GM21528 (cell line): ENCODE measurements at regions not wholly inside any gene's neighbourhood (a gene's known extent, or its start where the extent isn't known, plus 50 kb on each side); places are given as distances from the start of the nearest gene placed in this dataset.

Source experiments
- ATAC-seq: cut with Tn5 transposase; IDR thresholded peaks from one replicate; pipeline ENCODE4 v1.9.1; 2021; ENCODE audit warnings: mild to moderate bottlenecking, moderate library complexity; ENCODE audit not compliant: unreplicated experiment, low FRiP score

DNA sequence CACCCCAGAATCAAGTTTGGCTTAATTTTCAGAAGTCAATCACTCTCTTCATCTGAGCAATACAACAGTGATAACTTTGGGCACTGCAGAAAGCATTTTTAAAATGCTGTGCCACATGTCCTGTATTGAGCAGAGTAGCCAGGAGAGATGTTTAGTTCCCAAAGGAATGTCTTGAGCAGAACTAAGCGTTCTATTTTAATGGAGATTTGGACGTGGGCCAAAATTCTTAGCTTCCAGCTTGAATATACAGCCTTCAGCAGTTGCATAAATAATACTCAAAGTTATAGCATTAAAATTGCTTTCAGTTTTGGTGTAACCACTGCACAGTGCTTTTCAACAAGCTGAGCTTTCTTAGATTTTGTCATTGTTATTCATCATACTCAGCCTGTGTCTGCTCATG, 679.2 kb downstream of the NLGN4X start:
- ATAC-seq = no peak

GRCh38 chrX:5537098-5537497, 691.6 kb downstream of the NLGN4X start:
- ATAC-seq = no peak

DNA sequence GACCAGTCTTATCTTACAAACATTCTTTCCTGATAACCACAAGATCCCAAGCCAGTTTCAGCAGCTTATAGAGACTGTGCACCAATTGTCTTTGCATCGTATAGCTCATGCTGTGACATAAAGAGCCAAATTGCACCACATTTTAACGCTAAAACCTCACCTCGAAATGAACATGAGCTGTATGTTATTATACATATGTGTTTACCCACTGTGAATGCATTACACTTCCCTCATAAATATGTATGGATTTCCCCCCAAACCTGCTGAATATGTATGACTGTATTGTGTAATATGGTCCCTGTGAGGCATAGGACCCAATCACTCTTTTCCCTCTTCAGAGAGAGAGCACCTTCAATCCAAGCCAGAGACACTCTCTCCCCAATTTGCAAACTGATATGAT, 692.4 kb downstream of the NLGN4X start:
- no peak for ATAC-seq

DNA sequence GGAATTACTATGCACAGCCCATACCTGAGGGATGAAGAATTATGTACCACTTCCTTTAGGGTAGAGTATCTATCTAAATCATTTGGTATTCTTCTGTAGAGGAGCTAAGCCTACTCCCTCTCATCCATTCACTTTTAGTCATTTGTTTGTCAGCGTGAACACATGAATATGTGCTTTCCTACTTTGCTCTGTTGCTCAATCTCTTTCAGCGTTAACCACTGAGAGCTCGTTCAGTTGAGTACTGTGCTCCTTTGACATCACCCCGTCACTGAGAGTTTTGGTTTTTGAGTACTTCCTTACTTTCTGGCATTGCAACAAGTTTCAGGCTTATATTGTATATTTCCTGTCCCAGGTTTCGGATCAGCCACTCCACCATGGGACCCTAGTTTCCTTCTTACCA, 700.6 kb downstream of the NLGN4X start:
- ATAC-seq = no peak

DNA sequence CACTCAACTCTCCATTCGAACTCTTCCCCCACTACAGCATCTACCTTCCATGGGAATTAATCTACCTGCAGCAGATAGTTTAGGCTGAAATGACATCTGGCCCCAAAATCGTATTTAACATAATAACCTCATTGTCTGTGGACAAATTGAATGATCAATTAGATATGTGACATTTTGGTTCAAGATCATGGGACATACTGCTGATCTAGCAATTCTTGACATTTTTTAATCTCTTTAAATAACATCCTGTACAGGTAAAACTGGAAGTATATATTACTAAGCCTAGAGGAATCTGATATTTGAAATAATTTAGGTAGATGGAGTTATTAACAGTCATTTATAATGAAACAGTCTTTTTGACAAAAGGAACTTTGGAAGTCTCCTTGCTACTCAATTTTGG, 702.5 kb downstream of the NLGN4X start:
- ATAC-seq = no peak

- no peak for ATAC-seq
These were observed 737.7 kb downstream of the NLGN4X start for GRCh38 chrX:5490786-5491563.

DNA sequence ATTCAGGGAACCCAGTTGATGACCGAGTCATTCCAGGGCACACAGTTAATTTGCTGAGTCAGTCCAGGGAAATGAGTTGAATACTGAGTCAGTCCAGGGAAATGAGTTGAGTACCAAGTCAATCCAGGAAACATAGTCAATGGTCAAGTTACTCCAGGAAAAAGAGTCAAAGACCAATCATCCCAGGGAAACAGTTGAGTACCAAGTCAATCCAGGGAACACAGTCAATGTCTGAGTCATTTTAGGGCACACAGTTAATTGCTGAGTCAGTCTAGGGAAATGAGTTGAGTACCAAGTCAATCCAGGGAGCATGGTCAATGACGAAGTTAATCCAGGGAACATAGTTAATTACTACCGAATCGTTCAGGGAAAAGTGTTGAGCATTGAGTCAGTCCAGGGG, 754.4 kb downstream of the NLGN4X start:
- ATAC-seq = no peak

GRCh38 chrX:5458300-5458842, 770.3 kb downstream of the NLGN4X start:
- no peak for ATAC-seq

GRCh38 chrX:5449323-5449722, 779.3 kb downstream of the NLGN4X start:
- no peak for ATAC-seq

GRCh38 chrX:5431823-5432222, 796.8 kb downstream of the NLGN4X start:
- ATAC-seq = no peak

DNA sequence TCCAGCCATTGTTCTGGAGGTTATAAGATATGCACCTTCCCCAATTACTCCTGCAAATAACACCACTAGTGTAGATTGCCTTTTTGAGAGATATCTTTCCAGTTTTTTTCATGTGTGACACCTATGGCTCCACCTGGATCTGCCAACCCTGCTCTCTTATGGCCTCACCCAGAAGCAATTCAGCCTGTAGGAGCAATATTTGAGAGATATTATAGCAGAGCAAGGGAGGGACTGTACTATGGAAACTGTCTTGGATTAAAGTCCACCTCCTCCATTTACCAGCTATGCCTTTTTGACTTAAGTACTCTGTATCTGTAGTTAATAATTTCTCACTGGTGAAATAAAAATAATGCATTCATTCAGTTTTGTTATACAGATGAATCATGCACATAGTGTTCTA, 803.5 kb downstream of the NLGN4X start:
- ATAC-seq = no peak

- no peak for ATAC-seq
These were observed 811.3 kb downstream of the NLGN4X start for GRCh38 chrX:5417381-5417780.

DNA sequence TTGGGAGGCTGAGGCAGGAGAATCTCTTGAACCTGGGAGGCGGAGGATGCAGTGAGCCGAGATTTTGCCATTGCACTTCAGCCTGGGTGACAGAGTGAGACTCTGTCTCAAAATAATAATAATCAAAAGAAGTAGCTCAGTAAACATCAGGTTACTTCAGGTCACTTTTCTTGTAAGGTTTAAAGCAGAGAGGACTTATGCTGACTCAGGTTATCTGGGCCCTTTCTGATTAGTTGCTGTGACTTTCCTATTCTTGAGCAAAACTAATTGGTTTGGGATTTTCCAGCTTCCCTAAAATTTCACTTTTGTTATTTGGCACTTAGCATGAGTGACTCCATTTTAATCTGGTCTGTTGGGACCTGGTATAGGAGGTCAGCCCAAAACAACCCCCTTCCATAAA, 812.9 kb downstream of the NLGN4X start:
- ATAC-seq = no peak

- ATAC-seq = no peak
These were observed 819.6 kb downstream of the NLGN4X start for GRCh38 chrX:5409106-5409505.

GRCh38 chrX:5402461-5402860, 826.2 kb downstream of the NLGN4X start:
- no peak for ATAC-seq

GRCh38 chrX:5399403-5399802, 829.3 kb downstream of the NLGN4X start:
- no peak for ATAC-seq

- no peak for ATAC-seq
These were observed 831.3 kb downstream of the NLGN4X start for GRCh38 chrX:5397409-5397808.

DNA sequence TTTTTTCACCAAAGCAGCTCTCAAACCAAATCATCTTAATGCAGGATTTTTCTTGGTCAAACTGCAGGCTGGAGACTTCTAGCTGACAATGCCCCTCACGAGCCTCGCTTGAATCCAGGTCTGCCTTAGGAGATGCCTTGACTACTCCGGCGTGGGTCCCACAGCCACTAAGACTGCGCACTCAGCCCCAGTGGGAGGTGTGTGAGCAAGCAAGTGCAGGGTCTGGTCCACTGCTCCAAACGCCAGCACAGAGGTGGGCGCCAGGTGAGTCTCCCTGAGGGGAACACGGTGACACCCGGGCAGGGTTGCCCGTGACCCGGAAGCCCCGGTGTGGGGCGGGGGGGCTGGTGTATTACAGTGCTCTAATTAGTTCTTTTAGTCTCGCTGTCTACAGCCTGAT, 838.3 kb downstream of the NLGN4X start:
- ATAC-seq = no peak

- no peak for ATAC-seq
These were observed 840.6 kb downstream of the NLGN4X start for GRCh38 chrX:5388087-5388486.

- ATAC-seq = no peak
These were observed 848.2 kb downstream of the NLGN4X start for GRCh38 chrX:5380426-5380825.

- no peak for ATAC-seq
These were observed 886.8 kb downstream of the NLGN4X start for GRCh38 chrX:5341902-5342301.

- no peak for ATAC-seq
These were observed 891.5 kb downstream of the NLGN4X start for GRCh38 chrX:5337160-5337559.
